ENCODE measurements at regions not wholly inside any gene's neighbourhood (a gene's known extent, or its start where the extent isn't known, plus 50 kb on each side); places are given as distances from the start of the nearest gene placed in this dataset.

- TF ChIP-seq, protein P1, sequence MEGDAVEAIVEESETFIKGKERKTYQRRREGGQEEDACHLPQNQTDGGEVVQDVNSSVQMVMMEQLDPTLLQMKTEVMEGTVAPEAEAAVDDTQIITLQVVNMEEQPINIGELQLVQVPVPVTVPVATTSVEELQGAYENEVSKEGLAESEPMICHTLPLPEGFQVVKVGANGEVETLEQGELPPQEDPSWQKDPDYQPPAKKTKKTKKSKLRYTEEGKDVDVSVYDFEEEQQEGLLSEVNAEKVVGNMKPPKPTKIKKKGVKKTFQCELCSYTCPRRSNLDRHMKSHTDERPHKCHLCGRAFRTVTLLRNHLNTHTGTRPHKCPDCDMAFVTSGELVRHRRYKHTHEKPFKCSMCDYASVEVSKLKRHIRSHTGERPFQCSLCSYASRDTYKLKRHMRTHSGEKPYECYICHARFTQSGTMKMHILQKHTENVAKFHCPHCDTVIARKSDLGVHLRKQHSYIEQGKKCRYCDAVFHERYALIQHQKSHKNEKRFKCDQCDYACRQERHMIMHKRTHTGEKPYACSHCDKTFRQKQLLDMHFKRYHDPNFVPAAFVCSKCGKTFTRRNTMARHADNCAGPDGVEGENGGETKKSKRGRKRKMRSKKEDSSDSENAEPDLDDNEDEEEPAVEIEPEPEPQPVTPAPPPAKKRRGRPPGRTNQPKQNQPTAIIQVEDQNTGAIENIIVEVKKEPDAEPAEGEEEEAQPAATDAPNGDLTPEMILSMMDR (conservative IDR thresholded peaks at IDR 0.05): no peak
- no peak for TF ChIP-seq ZFX (IDR thresholded peaks at IDR 0.05)
Measured at GRCh38 chr2:118457951-118458350, 369.7 kb downstream of the INSIG2 start.
